ENCODE measurements at regions not wholly inside any gene's neighbourhood (a gene's known extent, or its start where the extent isn't known, plus 50 kb on each side); places are given as distances from the start of the nearest gene placed in this dataset.

DNA sequence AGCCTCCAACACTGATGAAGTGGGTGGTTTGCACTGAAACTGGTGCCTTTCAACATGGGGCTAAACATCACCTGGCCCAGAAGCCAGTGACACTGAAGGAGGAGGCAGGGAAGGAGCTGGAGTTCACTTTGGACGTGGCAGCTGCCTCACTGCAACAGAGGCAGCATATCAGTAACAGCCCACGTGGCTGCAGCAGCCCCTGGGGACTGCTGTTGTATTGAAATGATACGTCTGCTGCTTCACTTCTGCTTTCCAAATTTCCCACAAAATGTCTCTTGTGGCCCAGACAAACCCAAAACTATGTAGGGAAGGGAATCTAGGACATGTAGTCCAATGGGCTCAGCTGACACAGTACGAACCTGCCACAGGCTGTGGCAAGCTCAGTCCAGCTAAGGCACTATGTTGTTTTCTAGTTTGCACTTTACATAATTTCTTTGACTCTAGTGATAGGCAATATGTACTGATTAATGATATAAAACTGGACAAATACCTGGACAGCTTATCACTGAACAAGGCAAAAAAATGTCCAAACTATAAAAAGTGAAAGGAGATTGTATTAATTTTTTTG lies 84.7 kb upstream of the RAPGEF2 start:
- no peak for DNase-seq
- Histone ChIP-seq H3K27me3 (no peaks in the 10 kb centered on the region), H3K9me3 (no peaks in the 10 kb centered on the region), H3K4me1 (no peaks in the 10 kb centered on the region), H3K4me3 (no peak overlapping the region), H3K27ac (no peak overlapping the region), H3K36me3 (no peaks in the 10 kb centered on the region)
- intact Hi-C loops (cut with DNase I; ENCODE audit: low total_unique reads), result no loop called here
- TF ChIP-seq, protein P1, sequence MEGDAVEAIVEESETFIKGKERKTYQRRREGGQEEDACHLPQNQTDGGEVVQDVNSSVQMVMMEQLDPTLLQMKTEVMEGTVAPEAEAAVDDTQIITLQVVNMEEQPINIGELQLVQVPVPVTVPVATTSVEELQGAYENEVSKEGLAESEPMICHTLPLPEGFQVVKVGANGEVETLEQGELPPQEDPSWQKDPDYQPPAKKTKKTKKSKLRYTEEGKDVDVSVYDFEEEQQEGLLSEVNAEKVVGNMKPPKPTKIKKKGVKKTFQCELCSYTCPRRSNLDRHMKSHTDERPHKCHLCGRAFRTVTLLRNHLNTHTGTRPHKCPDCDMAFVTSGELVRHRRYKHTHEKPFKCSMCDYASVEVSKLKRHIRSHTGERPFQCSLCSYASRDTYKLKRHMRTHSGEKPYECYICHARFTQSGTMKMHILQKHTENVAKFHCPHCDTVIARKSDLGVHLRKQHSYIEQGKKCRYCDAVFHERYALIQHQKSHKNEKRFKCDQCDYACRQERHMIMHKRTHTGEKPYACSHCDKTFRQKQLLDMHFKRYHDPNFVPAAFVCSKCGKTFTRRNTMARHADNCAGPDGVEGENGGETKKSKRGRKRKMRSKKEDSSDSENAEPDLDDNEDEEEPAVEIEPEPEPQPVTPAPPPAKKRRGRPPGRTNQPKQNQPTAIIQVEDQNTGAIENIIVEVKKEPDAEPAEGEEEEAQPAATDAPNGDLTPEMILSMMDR (IDR thresholded peaks at IDR 0.05), result no peak

DNA sequence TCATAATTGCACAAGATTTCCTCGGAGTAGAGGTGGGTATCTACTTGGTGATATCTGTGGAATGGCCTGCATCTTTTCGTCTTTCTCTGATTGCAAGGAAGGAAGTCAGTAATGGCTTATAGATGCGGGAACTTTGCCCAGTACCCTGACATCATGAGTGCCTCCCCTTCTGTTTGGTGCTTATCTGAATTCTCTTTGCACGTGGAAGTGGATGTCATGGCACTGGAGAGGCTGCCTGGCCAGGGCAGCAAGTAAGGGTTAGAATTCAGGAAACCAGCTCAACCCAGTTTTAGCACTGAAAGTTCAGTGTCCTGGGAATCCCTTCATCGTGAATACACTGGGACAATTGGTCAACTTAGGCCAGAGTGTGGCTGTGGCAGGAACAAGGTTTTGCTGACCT lies 83.5 kb upstream of the RAPGEF2 start:
- TF ChIP-seq, protein P1 (IDR thresholded peaks at IDR 0.05), result no peak
- Histone ChIP-seq H3K4me3 (no peak overlapping the region), H3K4me1 (no peaks in the 10 kb centered on the region), H3K27ac (no peak overlapping the region), H3K9me3 (no peaks in the 10 kb centered on the region), H3K36me3 (no peaks in the 10 kb centered on the region), H3K27me3 (no peaks in the 10 kb centered on the region)
- no peak for DNase-seq
- intact Hi-C loops (cut with DNase I; ENCODE audit: low total_unique reads), result no loop called here

DNA sequence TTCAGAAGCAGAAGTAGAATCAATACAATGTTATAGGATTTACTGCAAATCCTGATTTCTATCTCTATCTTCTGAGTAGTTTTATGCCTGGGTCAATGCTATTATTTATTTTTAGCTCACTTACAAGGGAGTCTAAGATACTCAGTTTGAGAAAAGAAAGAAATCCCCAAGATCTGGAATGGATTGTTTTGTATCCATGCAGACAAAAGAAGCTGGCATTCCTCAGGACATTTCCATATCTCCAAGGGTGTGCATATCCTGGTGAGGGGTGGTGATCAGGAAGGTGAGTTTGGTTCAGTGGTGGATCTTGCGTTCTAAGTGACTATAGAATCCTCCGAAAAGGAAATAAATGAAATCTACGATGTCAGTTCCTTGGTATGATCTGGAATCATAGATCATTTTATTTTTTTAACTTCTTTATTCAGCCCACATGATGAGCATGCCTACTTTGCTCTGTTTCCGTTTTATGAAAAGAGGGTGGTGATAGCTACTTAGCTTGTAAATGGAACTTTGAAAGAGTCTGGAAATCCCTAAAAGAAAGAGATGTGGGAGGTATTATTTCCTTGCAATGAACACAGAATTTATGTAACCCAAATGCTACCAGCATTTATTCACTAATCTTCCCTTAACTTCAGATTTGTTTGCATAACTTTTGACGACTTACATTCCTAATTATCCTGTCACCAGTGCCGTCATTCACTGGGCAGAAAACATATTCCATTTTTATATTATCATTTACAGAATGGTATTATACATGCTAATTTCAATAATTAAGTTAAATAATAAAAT lies 81.1 kb upstream of the RAPGEF2 start:
- Histone ChIP-seq H3K27ac (no peak overlapping the region), H3K4me3 (no peak overlapping the region), H3K36me3 (no peaks in the 10 kb centered on the region), H3K27me3 (no peaks in the 10 kb centered on the region), H3K4me1 (no peaks in the 10 kb centered on the region), H3K9me3 (no peaks in the 10 kb centered on the region)
- intact Hi-C loops (cut with DNase I; ENCODE audit: low total_unique reads), result no loop called here
- DNase-seq, result no peak
- TF ChIP-seq, protein P1 (IDR thresholded peaks at IDR 0.05), result no peak

DNA sequence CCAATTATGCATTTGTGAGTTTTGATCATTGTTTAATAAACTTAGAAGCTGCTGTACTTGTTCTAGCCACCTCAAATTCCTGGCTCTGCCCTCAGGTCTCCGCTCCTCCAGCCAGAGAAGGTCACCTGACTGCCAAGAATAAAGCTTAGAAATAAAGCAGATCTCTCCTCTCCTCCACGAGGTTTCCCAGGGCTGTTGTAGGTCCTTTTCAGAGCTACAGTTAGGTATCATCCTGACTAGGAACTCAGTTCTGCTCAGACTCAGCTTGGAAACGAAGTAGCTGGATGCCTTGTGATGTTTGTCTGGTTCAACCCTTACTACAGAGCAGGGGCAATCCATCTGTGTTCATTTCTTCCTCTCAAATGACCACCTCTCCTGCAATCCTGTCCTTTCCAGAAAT lies 79.1 kb upstream of the RAPGEF2 start:
- intact Hi-C loops (cut with DNase I; ENCODE audit: low total_unique reads), result no loop called here
- H3K4me3 ChIP-seq, result no peak overlapping the region
- H3K27me3 ChIP-seq, result no peaks in the 10 kb centered on the region
- no peaks in the 10 kb centered on the region for H3K36me3 ChIP-seq
- peaks cover 0 to 14% (median 8%) of the 10 kb centered on the region in 4 donors for H3K4me1 ChIP-seq
- no peak overlapping the region for H3K27ac ChIP-seq
- TF ChIP-seq, protein P1 (IDR thresholded peaks at IDR 0.05), result no peak
- DNase-seq, result no peak
- no peaks in the 10 kb centered on the region for H3K9me3 ChIP-seq

DNA sequence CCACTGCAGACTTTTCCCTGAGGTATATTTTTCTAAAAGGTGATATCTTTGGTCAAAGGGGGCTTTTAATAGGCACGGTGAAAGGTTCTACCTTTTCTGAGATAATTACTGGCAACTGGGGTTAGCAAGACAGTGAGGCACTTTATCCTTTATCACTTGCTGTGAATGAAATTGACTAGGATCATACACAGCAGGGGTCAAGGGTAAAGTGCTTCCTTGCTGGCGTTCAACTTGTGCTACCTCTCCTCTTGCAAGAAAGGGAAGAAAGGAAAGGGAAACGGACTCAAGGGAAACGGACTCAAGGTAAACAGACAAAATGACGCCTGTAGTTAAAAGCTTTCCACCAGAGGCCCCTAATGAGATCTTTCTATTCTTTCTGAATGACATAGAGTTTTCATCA lies 78.6 kb upstream of the RAPGEF2 start:
- no peak for DNase-seq
- intact Hi-C loops (cut with DNase I; ENCODE audit: low total_unique reads), result no loop called here
- Histone ChIP-seq H3K27me3 (no peaks in the 10 kb centered on the region), H3K36me3 (no peaks in the 10 kb centered on the region), H3K27ac (no peak overlapping the region), H3K9me3 (no peaks in the 10 kb centered on the region), H3K4me3 (no peak overlapping the region), H3K4me1 (peaks cover 0 to 14% (median 8%) of the 10 kb centered on the region in 4 donors)
- TF ChIP-seq, protein P1 (IDR thresholded peaks at IDR 0.05), result no peak
